SH-SY5Y (cell line): ENCODE measurements at regions not wholly inside any gene's neighbourhood (a gene's known extent, or its start where the extent isn't known, plus 50 kb on each side); places are given as distances from the start of the nearest gene placed in this dataset.

Experiments used
- GATA2 ChIP-seq: IDR thresholded peaks from 2 replicates; pipeline ENCODE4 v1.6.1; 2011; ENCODE audit warnings: mild to moderate bottlenecking, low read depth, low read length
- GATA3 ChIP-seq: IDR thresholded peaks from 2 replicates; pipeline ENCODE4 v1.6.1; 2011; ENCODE audit warnings: low read depth, mild to moderate bottlenecking, low read length, moderate library complexity

DNA sequence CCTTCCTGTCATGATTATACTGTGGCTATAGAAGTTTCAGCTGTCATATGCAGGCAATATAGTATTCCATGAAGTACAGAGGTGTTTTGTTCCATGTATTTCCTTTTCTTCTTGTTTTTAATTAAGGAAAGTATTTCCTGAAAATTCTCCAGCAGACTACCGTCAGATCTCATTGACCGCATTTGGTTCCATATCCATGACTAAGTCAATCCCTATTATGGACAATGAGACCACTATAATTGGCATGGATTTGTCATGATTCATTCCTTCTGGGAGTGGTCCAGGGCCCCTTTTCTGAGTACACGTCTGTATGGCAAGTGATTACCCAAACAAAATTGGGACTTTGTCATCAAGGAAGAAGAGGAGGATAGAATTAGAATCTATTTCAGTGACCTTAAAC is 283.2 kb upstream of the CLINT1 start:
- TF ChIP-seq GATA2 = no peak
- TF ChIP-seq GATA3 = no peak
